Lower leg skin (tissue), 4 donors: ENCODE measurements at regions not wholly inside any gene's neighbourhood (a gene's known extent, or its start where the extent isn't known, plus 50 kb on each side); places are given as distances from the start of the nearest gene placed in this dataset.
"Not testable (repeated sequence)": the region's sequence is repeated elsewhere in the genome, so short reads cannot be mapped to it uniquely, and the experiment has no call there.

Experiments
- DNase-seq, 2 donors: peaks; one replicate each; pipeline ENCODE4 v3.0.0-alpha.2; 2019; ENCODE audit warnings: low spot score in 2 of 2
- H3K4me3 ChIP-seq: fragments of 200-600 bp; sonication (generic); 2 replicates; pipeline ENCODE4 v1.5.1; 2017; ENCODE audit warnings: mild to moderate bottlenecking, low read depth; ENCODE audit not compliant: poor library complexity, severe bottlenecking
- POLR2A ChIP-seq, 2 donors: fragments of 450-650 bp; IDR thresholded peaks; one replicate each; pipeline ENCODE4 v1.6.1; 2016 to 2017; ENCODE audit warnings: antibody characterized with exemption in 2 of 2, mild to moderate bottlenecking in 1 of 2, moderate library complexity in 1 of 2
- WGBS, 2 donors: methylation state at CpG; one replicate each; pipeline ENCODE4 v1.1.5; 2018; 5-methylcytosine and 5-hydroxymethylcytosine counted together
- intact Hi-C: fragments of 100-400 bp; cut with DNase I; formaldehyde crosslinking; loops from one replicate; pipeline ENCODE4 v1.15.0; 2023; ENCODE audit warnings: low total_unique reads
- TF ChIP-seq, protein P1 (sequence below), 3 donors: fragments of 450-650 bp; IDR thresholded peaks; one replicate each; pipeline ENCODE4 v1.5.1; 2016; ENCODE audit warnings: antibody characterized with exemption in 3 of 3, mild to moderate bottlenecking in 3 of 3, moderate library complexity in 2 of 3

- intact Hi-C loops, result no loop called here
- H3K4me3 ChIP-seq, result no peak overlapping the region
- WGBS, 2 donors, result 91 to 96% methylated on average over 4 of the region's 4 CpGs
- no peak for DNase-seq
- TF ChIP-seq, protein P1, sequence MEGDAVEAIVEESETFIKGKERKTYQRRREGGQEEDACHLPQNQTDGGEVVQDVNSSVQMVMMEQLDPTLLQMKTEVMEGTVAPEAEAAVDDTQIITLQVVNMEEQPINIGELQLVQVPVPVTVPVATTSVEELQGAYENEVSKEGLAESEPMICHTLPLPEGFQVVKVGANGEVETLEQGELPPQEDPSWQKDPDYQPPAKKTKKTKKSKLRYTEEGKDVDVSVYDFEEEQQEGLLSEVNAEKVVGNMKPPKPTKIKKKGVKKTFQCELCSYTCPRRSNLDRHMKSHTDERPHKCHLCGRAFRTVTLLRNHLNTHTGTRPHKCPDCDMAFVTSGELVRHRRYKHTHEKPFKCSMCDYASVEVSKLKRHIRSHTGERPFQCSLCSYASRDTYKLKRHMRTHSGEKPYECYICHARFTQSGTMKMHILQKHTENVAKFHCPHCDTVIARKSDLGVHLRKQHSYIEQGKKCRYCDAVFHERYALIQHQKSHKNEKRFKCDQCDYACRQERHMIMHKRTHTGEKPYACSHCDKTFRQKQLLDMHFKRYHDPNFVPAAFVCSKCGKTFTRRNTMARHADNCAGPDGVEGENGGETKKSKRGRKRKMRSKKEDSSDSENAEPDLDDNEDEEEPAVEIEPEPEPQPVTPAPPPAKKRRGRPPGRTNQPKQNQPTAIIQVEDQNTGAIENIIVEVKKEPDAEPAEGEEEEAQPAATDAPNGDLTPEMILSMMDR (IDR thresholded peaks at IDR 0.05), result no peak
- TF ChIP-seq POLR2A (IDR thresholded peaks at IDR 0.05), result no peak
Measured at GRCh38 chr7:149584530-149584929, 86.9 kb upstream of the ZNF746 start.

GRCh38 chr7:149584009-149584408 lies 86.4 kb upstream of the ZNF746 start:
- TF ChIP-seq POLR2A (IDR thresholded peaks at IDR 0.05), result no peak
- TF ChIP-seq, protein P1 (IDR thresholded peaks at IDR 0.05), result no peak
- 97% methylated on average over 2 of the region's 2 CpGs for WGBS, 2 donors

GRCh38 chr7:149580328-149580727 lies 82.7 kb upstream of the ZNF746 start:
- DNase-seq, result no peak
- intact Hi-C loops, result no loop called here
- TF ChIP-seq, protein P1 (IDR thresholded peaks at IDR 0.05), result no peak
- no peak for TF ChIP-seq POLR2A (IDR thresholded peaks at IDR 0.05)
- 97 to 98% methylated on average over 6 of the region's 6 CpGs for WGBS, 2 donors
- H3K4me3 ChIP-seq, result no peak overlapping the region

More at GRCh38 chr7:149584009-149584408, 86.4 kb upstream of the ZNF746 start:
- intact Hi-C loops, result no loop called here
- no peak for DNase-seq
- no peak overlapping the region for H3K4me3 ChIP-seq

DNA sequence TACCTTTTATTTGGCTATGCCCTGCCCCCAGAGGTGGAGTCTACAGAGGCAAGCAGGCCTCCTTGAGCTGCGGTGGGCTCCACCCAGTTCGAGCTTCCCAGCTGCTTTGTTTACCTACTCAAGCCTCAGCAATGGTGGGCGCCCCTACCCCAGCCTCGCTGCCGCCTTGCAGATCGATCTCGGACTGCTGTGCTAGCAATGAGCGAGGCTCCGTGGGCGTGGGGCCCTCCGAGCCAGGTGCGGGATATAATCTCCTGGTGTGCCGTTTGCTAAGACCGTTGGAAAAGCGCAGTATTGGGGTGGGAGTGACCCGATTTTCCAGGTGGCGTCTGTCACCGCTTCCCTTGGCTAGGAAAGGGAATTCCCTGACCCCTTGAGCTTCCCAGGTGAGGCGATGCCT lies 81.8 kb upstream of the ZNF746 start:
- intact Hi-C loops, H3K4me3 ChIP-seq: not testable (repeated sequence)
- WGBS, 2 donors, result 96 to 99% methylated on average over 19 of the region's 19 CpGs

DNA sequence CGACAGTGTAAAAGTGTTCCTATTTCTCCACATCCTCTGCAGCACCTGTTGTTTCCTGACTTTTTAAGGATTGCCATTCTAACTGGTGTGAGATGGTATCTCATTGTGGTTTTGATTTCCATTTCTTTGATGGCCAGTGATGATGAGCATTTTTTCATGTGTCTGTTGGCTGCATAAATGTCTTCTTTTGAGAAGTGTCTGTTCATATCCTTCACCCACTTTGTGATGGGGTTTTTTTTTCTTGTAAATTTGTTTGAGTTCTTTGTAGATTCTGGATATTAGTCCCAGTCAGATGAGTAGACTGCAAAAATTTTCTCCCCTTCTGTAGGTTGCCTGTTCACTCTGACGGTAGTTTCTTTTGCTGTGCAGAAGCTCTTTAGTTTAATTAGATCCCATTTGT lies 76.8 kb upstream of the ZNF746 start:
- H3K4me3 ChIP-seq, DNase-seq, intact Hi-C loops: not testable (repeated sequence)
- WGBS, 2 donors, result 75 to 100% methylated on average over 2 of the region's 2 CpGs

More for the DNA sequence above, 81.8 kb upstream of the ZNF746 start:
- DNase-seq, result peak in 1 of 2 donors; percentile 32

- no peak overlapping the region for H3K4me3 ChIP-seq
- 76 to 98% methylated on average over 3 of the region's 3 CpGs for WGBS, 2 donors
- no peak for TF ChIP-seq POLR2A (IDR thresholded peaks at IDR 0.05)
- TF ChIP-seq, protein P1 (IDR thresholded peaks at IDR 0.05), result no peak
- intact Hi-C loops, result no loop called here
- DNase-seq, result no peak
Measured at GRCh38 chr7:149573519-149573918, 75.9 kb upstream of the ZNF746 start.

GRCh38 chr7:149572920-149573319 lies 75.3 kb upstream of the ZNF746 start:
- H3K4me3 ChIP-seq, intact Hi-C loops, DNase-seq: not testable (repeated sequence)
- 97 to 98% methylated on average over 8 of the region's 8 CpGs for WGBS, 2 donors
